KMS-11 (cell line): ENCODE measurements at regions not wholly inside any gene's neighbourhood (a gene's known extent, or its start where the extent isn't known, plus 50 kb on each side); places are given as distances from the start of the nearest gene placed in this dataset.

Source experiments
- H2AFZ ChIP-seq: fragments of 200-600 bp; sonication (generic); 2 replicates; pipeline ENCODE4 v1.6.1; 2016; ENCODE audit warnings: antibody characterized with exemption, mixed run types, low read depth
- H3K27ac ChIP-seq: fragments of 200-600 bp; sonication (generic); 2 replicates; pipeline ENCODE4 v1.6.1; 2016; ENCODE audit warnings: mild to moderate bottlenecking, mixed run types
- H3K27me3 ChIP-seq: fragments of 200-600 bp; sonication (generic); 2 replicates; pipeline ENCODE4 v1.6.1; 2017; ENCODE audit warnings: mild to moderate bottlenecking, low read depth, mixed run types, moderate library complexity; ENCODE audit not compliant: insufficient read depth
- H3K36me3 ChIP-seq: fragments of 200-600 bp; sonication (generic); 2 replicates; pipeline ENCODE4 v1.6.1; 2017; ENCODE audit warnings: mild to moderate bottlenecking, mixed run types; ENCODE audit not compliant: insufficient read depth
- H3K4me1 ChIP-seq: fragments of 200-600 bp; sonication (generic); 2 replicates; pipeline ENCODE4 v1.6.1; 2016; ENCODE audit warnings: mild to moderate bottlenecking, low read depth, mixed run types; ENCODE audit not compliant: poor library complexity, severe bottlenecking
- H3K4me2 ChIP-seq: fragments of 200-600 bp; sonication (generic); 2 replicates; pipeline ENCODE4 v1.7.0; 2016; ENCODE audit warnings: mild to moderate bottlenecking, mixed run types
- H3K4me3 ChIP-seq: fragments of 200-600 bp; sonication (generic); IDR thresholded peaks from 2 replicates; pipeline ENCODE4 v1.6.1; 2017; ENCODE audit warnings: low read depth, low read length, mixed read lengths; ENCODE audit not compliant: insufficient read depth
- H3K79me2 ChIP-seq: fragments of 200-600 bp; sonication (generic); 2 replicates; pipeline ENCODE4 v1.6.1; 2016; ENCODE audit warnings: low read depth, mixed run types; ENCODE audit not compliant: insufficient read depth
- H3K9ac ChIP-seq: fragments of 200-600 bp; sonication (generic); 2 replicates; pipeline ENCODE4 v1.6.1; 2016; ENCODE audit warnings: mild to moderate bottlenecking, mixed run types
- H4K20me1 ChIP-seq: fragments of 200-600 bp; sonication (generic); 2 replicates; pipeline ENCODE4 v1.6.1; 2016; ENCODE audit warnings: mild to moderate bottlenecking, mixed run types; ENCODE audit not compliant: insufficient read depth
- CTCF ChIP-seq: fragments of 200-600 bp; sonication (generic); conservative IDR thresholded peaks from 2 replicates; pipeline ENCODE4 v1.6.1; 2017; ENCODE audit warnings: low read depth, mild to moderate bottlenecking, antibody characterized with exemption, low read length, moderate library complexity, mixed read lengths

- H4K20me1 ChIP-seq: no peaks in the 10 kb centered on the region
- no peak overlapping the region for H2AFZ ChIP-seq
- no peak overlapping the region for H3K4me2 ChIP-seq
- H3K4me3 ChIP-seq: no peak overlapping the region
- H3K27ac ChIP-seq: no peak overlapping the region
- TF ChIP-seq CTCF: no peak
- H3K4me1 ChIP-seq: no peaks in the 10 kb centered on the region
- H3K27me3 ChIP-seq: no peaks in the 10 kb centered on the region
- no peaks in the 10 kb centered on the region for H3K36me3 ChIP-seq
- no peak overlapping the region for H3K9ac ChIP-seq
- no peaks in the 10 kb centered on the region for H3K79me2 ChIP-seq
Measured at GRCh38 chr4:137979938-137980337, 262.2 kb downstream of the SLC7A11 start.

GRCh38 chr4:137968956-137969678, 273.0 kb downstream of the SLC7A11 start:
- no peak for TF ChIP-seq CTCF
- H3K27ac ChIP-seq: no peak overlapping the region
- H4K20me1 ChIP-seq: no peaks in the 10 kb centered on the region
- H3K36me3 ChIP-seq: no peaks in the 10 kb centered on the region
- H3K27me3 ChIP-seq: no peaks in the 10 kb centered on the region
- H2AFZ ChIP-seq: no peak overlapping the region
- no peak overlapping the region for H3K9ac ChIP-seq
- no peaks in the 10 kb centered on the region for H3K4me1 ChIP-seq
- no peak overlapping the region for H3K4me2 ChIP-seq
- H3K4me3 ChIP-seq: no peak overlapping the region
- no peaks in the 10 kb centered on the region for H3K79me2 ChIP-seq

- no peak overlapping the region for H3K4me2 ChIP-seq
- no peak overlapping the region for H3K27ac ChIP-seq
- H2AFZ ChIP-seq: no peak overlapping the region
Measured at GRCh38 chr4:137967480-137968190, 274.5 kb downstream of the SLC7A11 start.

GRCh38 chr4:137966504-137966903, 275.6 kb downstream of the SLC7A11 start:
- H3K4me1 ChIP-seq: no peaks in the 10 kb centered on the region
- no peaks in the 10 kb centered on the region for H4K20me1 ChIP-seq
- H3K27ac ChIP-seq: no peak overlapping the region
- no peak overlapping the region for H3K4me3 ChIP-seq
- no peaks in the 10 kb centered on the region for H3K27me3 ChIP-seq
- no peaks in the 10 kb centered on the region for H3K79me2 ChIP-seq
- no peak for TF ChIP-seq CTCF
- no peak overlapping the region for H2AFZ ChIP-seq
- H3K9ac ChIP-seq: no peak overlapping the region
- H3K4me2 ChIP-seq: no peak overlapping the region
- no peaks in the 10 kb centered on the region for H3K36me3 ChIP-seq

More at GRCh38 chr4:137967480-137968190, 274.5 kb downstream of the SLC7A11 start:
- Histone ChIP-seq H3K79me2 (no peaks in the 10 kb centered on the region), H3K4me1 (no peaks in the 10 kb centered on the region), H3K36me3 (no peaks in the 10 kb centered on the region), H3K9ac (no peak overlapping the region), H3K27me3 (no peaks in the 10 kb centered on the region), H3K4me3 (no peak overlapping the region), H4K20me1 (no peaks in the 10 kb centered on the region)
- no peak for TF ChIP-seq CTCF
